ENCODE measurements at regions not wholly inside any gene's neighbourhood (a gene's known extent, or its start where the extent isn't known, plus 50 kb on each side); places are given as distances from the start of the nearest gene placed in this dataset.
A peak's percentile ranks its signal among the peaks of the same experiment; 100 is the strongest.

DNA sequence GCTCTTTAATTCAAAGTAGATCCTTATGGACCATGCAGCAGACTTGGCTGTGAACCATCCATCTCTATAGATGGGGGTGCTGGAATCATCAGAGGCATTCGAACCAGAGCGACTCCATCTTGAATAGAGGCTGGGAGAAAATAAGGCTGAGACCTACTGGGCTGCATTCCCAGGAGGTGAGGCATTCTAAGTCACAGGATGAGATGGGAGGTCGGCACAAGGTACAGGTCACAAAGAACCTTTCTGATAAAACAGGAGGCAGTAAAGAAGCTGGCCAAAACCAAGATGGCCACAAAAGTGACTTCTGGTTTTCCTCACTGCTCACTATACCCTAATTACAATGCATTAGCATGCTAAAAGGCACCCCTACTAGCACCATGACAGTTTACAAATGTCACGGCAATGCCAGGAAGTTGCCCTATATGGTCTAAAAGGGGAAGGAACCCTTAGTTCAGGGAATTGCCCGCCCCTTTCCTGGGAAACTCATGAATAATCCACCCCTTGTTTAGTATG is 89.2 kb upstream of the BRD7 start:
- Histone ChIP-seq H3K9me2 (replicated peaks; ENCODE audit: low read depth, low read length) (no peaks in the 10 kb centered on the region), H3K9ac (ENCODE audit: low read depth, low read length, poor library complexity, severe bottlenecking) (no peak overlapping the region), H3K9me3 (ENCODE audit: insufficient read depth, low read depth, low read length) (no peaks in the 10 kb centered on the region), H3K79me2 (ENCODE audit: insufficient read depth, low read length) (no peaks in the 10 kb centered on the region), H3K27me3 (ENCODE audit: insufficient read depth, low read length, poor library complexity, severe bottlenecking) (no peaks in the 10 kb centered on the region), H3F3A (ENCODE audit: low read depth) (no peaks in the 10 kb centered on the region), H4K20me1 (ENCODE audit: insufficient read depth, low read length, poor library complexity, severe bottlenecking) (no peaks in the 10 kb centered on the region), H3K4me2 (ENCODE audit: low read depth, low read length, poor library complexity, severe bottlenecking) (no peak overlapping the region), H3K36me3 (ENCODE audit: insufficient read depth, low read length) (no peaks in the 10 kb centered on the region), H2AFZ (ENCODE audit: low read length) (peak overlapping the region; percentile 2; the same call in 1 of the 2 replicates), H3K4me3 (ENCODE audit: low read length, poor library complexity, severe bottlenecking) (no peak overlapping the region), H3K4me1 (ENCODE audit: insufficient read depth, low read length, poor library complexity, severe bottlenecking) (no peaks in the 10 kb centered on the region)
- TF ChIP-seq EZH2phosphoT487 (IDR thresholded peaks at IDR 0.05; ENCODE audit: borderline replicate concordance): no peak
- no peak for TF ChIP-seq CTCF (conservative IDR thresholded peaks at IDR 0.05; ENCODE audit: low read length)

DNA sequence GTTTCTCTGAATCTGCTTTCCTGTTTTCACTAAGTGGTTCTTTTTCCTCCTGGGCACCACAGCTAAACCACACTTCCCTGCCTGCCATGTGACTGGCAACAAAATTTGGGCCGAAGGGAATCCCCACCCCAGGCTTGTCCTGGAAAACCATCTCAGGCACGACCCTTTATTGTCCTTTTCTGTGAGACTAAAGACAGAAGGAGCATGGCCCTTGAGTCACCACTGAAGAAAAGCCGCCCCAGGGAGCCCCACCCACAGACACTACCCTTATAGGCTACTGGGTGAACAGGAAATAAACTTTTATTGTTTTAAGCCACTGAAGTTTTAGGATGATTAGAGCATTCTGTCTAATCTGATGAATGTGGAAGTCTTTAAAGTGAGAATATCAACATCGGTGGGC is 88.6 kb upstream of the BRD7 start:
- Histone ChIP-seq H3K9ac (ENCODE audit: low read depth, low read length, poor library complexity, severe bottlenecking) (no peak overlapping the region), H2AFZ (ENCODE audit: low read length) (peak overlapping the region; percentile 2; the same call in 1 of the 2 replicates), H3K27me3 (ENCODE audit: insufficient read depth, low read length, poor library complexity, severe bottlenecking) (no peaks in the 10 kb centered on the region), H3K36me3 (ENCODE audit: insufficient read depth, low read length) (no peaks in the 10 kb centered on the region), H3K4me1 (ENCODE audit: insufficient read depth, low read length, poor library complexity, severe bottlenecking) (no peaks in the 10 kb centered on the region), H3K79me2 (ENCODE audit: insufficient read depth, low read length) (no peaks in the 10 kb centered on the region), H3K9me3 (ENCODE audit: insufficient read depth, low read depth, low read length) (no peaks in the 10 kb centered on the region), H4K20me1 (ENCODE audit: insufficient read depth, low read length, poor library complexity, severe bottlenecking) (no peaks in the 10 kb centered on the region), H3K4me3 (ENCODE audit: low read length, poor library complexity, severe bottlenecking) (no peak overlapping the region), H3K9me2 (replicated peaks; ENCODE audit: low read depth, low read length) (no peaks in the 10 kb centered on the region), H3F3A (ENCODE audit: low read depth) (no peaks in the 10 kb centered on the region), H3K4me2 (ENCODE audit: low read depth, low read length, poor library complexity, severe bottlenecking) (no peak overlapping the region)
- TF ChIP-seq CTCF (conservative IDR thresholded peaks at IDR 0.05; ENCODE audit: low read length) (no peak), EZH2phosphoT487 (IDR thresholded peaks at IDR 0.05; ENCODE audit: borderline replicate concordance) (no peak)

GRCh38 chr16:50455288-50455845 is 86.6 kb upstream of the BRD7 start:
- Histone ChIP-seq H3K27me3 (ENCODE audit: insufficient read depth, low read length, poor library complexity, severe bottlenecking) (no peaks in the 10 kb centered on the region), H3K4me1 (ENCODE audit: insufficient read depth, low read length, poor library complexity, severe bottlenecking) (no peaks in the 10 kb centered on the region), H3K9me2 (replicated peaks; ENCODE audit: low read depth, low read length) (no peaks in the 10 kb centered on the region), H3K36me3 (ENCODE audit: insufficient read depth, low read length) (no peaks in the 10 kb centered on the region), H3K4me3 (ENCODE audit: low read length, poor library complexity, severe bottlenecking) (no peak overlapping the region), H3F3A (ENCODE audit: low read depth) (no peaks in the 10 kb centered on the region), H4K20me1 (ENCODE audit: insufficient read depth, low read length, poor library complexity, severe bottlenecking) (no peaks in the 10 kb centered on the region), H3K9me3 (ENCODE audit: insufficient read depth, low read depth, low read length) (no peaks in the 10 kb centered on the region), H2AFZ (ENCODE audit: low read length) (no peak overlapping the region), H3K9ac (ENCODE audit: low read depth, low read length, poor library complexity, severe bottlenecking) (no peak overlapping the region), H3K4me2 (ENCODE audit: low read depth, low read length, poor library complexity, severe bottlenecking) (no peak overlapping the region), H3K79me2 (ENCODE audit: insufficient read depth, low read length) (no peaks in the 10 kb centered on the region)
- TF ChIP-seq CTCF (conservative IDR thresholded peaks at IDR 0.05; ENCODE audit: low read length): no peak
- TF ChIP-seq EZH2phosphoT487 (IDR thresholded peaks at IDR 0.05; ENCODE audit: borderline replicate concordance): no peak
